Cardiac fibroblast (primary cell): ENCODE measurements at regions not wholly inside any gene's neighbourhood (a gene's known extent, or its start where the extent isn't known, plus 50 kb on each side); places are given as distances from the start of the nearest gene placed in this dataset.

Experiments used
- DNase-seq, 2 donors: peaks; one replicate each; pipeline versions ENCODE4 v3.0.0 to v3.0.0-alpha.2; 2010; ENCODE audit warnings: low read depth in 2 of 2
- H3K4me3 ChIP-seq, 2 donors: replicated peaks in 1 of 2; 1 replicate in 1 of 2; 2 replicates in 1 of 2; pipeline ENCODE4 v1.5.1; 2011; ENCODE audit warnings: low read depth in 2 of 2, low read length in 2 of 2, mild to moderate bottlenecking in 2 of 2, moderate library complexity in 1 of 2
- TF ChIP-seq, protein P1 (sequence below): IDR thresholded peaks from one replicate; pipeline ENCODE4 v1.5.1; 2011; ENCODE audit warnings: low read depth, mild to moderate bottlenecking, low read length, inconsistent platforms

DNA sequence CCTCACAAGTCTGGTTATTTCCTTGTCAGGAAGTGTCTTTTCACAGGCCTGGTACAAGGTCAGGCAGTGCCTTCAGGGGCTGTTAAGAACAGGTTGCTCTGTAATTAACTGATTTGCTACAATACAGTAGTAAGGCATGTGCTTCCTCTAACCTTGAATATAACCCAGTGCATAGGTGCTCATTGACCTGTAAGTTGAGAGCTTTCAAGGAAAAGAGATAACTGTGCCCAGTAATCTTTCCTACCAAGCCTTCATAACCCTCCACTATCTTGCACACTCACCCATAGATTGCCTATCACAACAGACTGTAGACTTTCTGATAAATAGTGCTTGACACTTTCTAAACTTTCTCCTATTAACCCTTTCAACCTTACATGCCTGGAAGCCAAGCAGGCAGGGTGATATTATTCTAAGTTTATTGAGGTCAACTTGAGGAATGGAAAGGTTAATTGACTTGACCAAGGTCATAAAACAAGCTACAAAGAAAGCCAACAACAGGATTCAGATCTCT, 148.1 kb downstream of the PPARGC1A start:
- H3K4me3 ChIP-seq, result no peak overlapping the region
- TF ChIP-seq, protein P1, sequence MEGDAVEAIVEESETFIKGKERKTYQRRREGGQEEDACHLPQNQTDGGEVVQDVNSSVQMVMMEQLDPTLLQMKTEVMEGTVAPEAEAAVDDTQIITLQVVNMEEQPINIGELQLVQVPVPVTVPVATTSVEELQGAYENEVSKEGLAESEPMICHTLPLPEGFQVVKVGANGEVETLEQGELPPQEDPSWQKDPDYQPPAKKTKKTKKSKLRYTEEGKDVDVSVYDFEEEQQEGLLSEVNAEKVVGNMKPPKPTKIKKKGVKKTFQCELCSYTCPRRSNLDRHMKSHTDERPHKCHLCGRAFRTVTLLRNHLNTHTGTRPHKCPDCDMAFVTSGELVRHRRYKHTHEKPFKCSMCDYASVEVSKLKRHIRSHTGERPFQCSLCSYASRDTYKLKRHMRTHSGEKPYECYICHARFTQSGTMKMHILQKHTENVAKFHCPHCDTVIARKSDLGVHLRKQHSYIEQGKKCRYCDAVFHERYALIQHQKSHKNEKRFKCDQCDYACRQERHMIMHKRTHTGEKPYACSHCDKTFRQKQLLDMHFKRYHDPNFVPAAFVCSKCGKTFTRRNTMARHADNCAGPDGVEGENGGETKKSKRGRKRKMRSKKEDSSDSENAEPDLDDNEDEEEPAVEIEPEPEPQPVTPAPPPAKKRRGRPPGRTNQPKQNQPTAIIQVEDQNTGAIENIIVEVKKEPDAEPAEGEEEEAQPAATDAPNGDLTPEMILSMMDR, result no peak
- DNase-seq, result no peak

DNA sequence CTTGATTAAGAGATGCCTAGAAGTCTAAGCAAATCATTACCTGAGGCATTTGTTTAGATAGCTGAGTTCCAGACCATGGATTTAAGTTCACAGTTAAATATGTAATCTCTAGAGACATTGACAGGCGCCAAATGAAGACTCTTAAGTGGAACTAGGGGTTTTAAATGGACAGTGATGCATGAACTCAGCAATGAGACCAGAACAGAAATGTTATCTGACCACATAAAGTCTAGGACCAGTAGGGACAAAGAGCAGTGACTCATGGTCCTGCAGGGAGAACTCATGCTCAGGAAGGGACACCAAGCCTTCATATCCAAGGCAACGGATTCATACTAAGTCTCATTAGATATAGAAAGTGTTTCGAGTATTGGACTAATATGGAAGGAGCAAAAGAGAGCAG, 152.3 kb downstream of the PPARGC1A start:
- TF ChIP-seq, protein P1, result no peak
- DNase-seq, result no peak
- no peak overlapping the region for H3K4me3 ChIP-seq

DNA sequence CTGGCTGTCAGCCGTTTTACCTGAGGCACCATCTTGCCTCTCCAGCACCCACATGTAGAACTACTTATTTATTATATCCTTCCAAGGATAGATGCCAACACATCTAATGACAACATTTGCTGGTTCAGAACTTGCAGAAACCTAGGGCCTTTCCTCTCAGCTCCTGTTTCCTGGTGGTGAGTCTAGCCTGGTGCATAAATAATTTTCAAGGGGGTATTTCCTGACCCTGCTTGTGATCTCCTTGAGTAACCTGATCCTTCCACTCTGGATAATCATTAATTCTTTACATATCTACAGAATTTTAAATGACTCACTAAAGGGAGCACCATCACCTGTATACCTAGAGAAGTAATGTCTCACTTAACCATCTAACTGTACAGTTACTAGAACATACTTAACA, 153.4 kb downstream of the PPARGC1A start:
- TF ChIP-seq, protein P1, result no peak
- H3K4me3 ChIP-seq, result no peak overlapping the region
- no peak for DNase-seq

DNA sequence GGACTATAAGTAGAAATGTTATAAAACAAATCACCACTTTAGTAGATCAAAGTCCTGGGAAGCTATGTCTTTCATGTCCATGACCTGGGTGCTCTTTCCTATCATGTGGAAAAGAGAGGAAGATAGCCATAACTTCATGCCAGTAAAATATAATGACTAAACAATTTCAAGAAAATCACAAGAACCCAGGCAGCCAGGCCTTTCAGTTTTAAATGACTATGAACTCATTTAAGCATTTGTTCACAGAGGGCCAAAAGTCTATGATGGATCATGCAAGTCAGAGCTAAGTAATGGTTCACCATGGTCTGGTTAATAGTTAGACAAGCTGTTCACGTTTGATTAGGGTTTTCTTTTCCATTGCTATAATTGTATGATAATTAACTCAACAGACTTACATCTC, 155.8 kb downstream of the PPARGC1A start:
- DNase-seq, result no peak
- TF ChIP-seq, protein P1, result no peak
- H3K4me3 ChIP-seq, result no peak overlapping the region

DNA sequence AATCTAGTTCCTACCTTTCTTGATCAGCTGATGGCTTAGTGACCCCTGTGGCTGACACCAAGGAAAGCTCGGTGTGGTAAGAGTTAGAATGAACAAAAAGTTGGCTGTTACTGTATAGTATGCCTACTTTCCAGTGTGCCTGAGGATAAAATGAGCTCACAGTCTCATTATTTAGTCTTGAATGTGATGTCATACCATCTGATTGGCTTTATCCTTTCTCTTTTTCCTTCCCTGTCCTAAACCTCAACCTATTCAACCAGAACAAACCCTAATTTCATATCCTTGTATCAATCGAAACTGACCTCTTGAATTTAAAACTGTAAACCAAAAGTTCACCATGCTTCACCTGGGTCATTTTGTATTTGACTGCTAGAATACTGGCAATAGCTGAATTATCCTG, 156.4 kb downstream of the PPARGC1A start:
- TF ChIP-seq, protein P1, result no peak
- DNase-seq, result no peak
- no peak overlapping the region for H3K4me3 ChIP-seq

DNA sequence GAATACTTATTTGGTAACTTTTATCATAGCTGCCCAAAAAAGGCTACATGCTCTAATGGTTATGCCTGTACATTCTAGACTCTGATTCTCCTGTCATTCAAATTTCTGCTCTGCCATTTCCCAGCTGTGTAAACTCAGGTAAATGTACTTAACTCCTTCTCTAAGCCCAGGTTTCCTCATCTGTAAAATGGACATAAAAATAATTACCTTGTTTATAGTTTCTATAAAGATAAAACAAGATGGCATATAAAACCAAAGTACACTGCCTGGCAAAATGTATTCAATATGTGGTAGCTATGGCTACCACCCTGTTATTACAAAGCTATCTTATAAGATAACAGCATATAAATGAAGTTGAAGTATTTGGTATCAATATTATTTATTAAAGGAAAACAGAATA, 158.8 kb downstream of the PPARGC1A start:
- no peak for DNase-seq
- no peak overlapping the region for H3K4me3 ChIP-seq
- TF ChIP-seq, protein P1, result no peak

DNA sequence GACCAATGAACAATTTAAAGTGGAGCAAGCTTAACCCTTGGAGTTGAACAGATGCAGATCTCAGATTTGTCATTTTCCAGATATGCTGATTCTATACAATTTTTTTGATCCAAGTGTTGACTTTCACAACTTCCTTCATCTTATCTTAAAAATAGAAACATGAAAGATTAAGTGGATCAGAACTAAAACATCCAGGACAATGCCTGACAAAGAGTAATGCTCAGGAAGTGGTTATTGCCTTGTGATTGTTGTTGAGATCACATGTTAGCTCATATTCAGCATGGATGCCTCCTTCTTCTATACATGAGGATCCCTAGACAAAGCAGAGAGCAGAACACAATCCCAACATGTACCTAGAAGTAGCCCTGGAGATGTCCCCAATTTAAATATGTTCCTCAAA, 160.9 kb downstream of the PPARGC1A start:
- TF ChIP-seq, protein P1, result no peak
- H3K4me3 ChIP-seq, result no peak overlapping the region
- DNase-seq, result no peak
